PC-3 (cell line): ENCODE measurements at regions not wholly inside any gene's neighbourhood (a gene's known extent, or its start where the extent isn't known, plus 50 kb on each side); places are given as distances from the start of the nearest gene placed in this dataset.

Source experiments
- CTCF ChIP-seq: fragments of 300-600 bp; sonication (generic); conservative IDR thresholded peaks from 2 replicates; pipeline ENCODE4 v1.5.1; 2017; ENCODE audit warnings: antibody characterized with exemption, low read depth, mild to moderate bottlenecking, low read length
- EZH2 ChIP-seq: fragments of 300-600 bp; sonication (generic); IDR thresholded peaks from one replicate; pipeline ENCODE4 v1.6.1; 2017; ENCODE audit warnings: antibody characterized with exemption, mild to moderate bottlenecking, low read length; ENCODE audit not compliant: unreplicated experiment

DNA sequence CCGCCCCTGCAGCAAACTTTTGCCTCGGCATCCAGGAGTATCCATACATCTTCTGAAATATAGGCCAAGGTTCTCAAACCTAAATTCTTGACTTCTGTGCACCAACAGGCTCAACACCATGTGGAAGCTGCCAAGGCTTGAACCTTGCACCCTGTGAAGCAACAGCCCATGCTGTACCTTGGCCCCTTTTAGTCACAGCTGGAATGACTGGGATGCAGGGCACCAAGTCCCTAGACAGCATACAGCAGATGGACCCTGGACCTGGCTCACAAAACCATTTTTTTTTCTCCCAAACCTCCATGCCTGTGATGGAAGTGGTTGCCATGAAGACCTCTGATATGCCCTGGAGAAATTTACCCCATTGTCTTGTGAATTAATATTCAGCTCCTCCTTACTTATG, 233.8 kb upstream of the KCND2 start:
- TF ChIP-seq CTCF: no peak
- no peak for TF ChIP-seq EZH2
